ENCODE measurements at regions not wholly inside any gene's neighbourhood (a gene's known extent, or its start where the extent isn't known, plus 50 kb on each side); places are given as distances from the start of the nearest gene placed in this dataset.

DNA sequence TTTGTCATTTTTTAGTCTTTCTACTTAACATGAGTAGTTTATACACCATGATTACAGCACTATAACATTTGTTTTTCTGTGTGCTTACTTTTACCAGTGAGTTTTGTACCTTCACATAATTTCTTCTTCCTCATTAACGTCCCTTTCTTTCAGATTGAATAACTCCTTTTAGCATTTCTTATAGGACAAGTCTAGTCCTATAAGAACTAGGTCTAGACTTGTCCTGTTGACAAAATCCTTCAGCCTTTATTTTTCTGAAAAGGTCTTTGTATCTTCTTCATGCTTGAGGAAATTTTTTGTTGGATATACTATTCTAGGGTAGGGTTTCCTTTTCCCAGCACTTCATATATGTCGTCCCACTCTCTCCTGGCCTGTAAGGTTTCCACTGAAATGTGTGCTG is 253.3 kb upstream of the ARHGAP24 start:
- TF ChIP-seq, protein P1, sequence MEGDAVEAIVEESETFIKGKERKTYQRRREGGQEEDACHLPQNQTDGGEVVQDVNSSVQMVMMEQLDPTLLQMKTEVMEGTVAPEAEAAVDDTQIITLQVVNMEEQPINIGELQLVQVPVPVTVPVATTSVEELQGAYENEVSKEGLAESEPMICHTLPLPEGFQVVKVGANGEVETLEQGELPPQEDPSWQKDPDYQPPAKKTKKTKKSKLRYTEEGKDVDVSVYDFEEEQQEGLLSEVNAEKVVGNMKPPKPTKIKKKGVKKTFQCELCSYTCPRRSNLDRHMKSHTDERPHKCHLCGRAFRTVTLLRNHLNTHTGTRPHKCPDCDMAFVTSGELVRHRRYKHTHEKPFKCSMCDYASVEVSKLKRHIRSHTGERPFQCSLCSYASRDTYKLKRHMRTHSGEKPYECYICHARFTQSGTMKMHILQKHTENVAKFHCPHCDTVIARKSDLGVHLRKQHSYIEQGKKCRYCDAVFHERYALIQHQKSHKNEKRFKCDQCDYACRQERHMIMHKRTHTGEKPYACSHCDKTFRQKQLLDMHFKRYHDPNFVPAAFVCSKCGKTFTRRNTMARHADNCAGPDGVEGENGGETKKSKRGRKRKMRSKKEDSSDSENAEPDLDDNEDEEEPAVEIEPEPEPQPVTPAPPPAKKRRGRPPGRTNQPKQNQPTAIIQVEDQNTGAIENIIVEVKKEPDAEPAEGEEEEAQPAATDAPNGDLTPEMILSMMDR (IDR thresholded peaks at IDR 0.05) = no peak
- no peak for TF ChIP-seq POLR2A (IDR thresholded peaks at IDR 0.05)
